T-helper 17 cell (primary cell): ENCODE measurements at regions not wholly inside any gene's neighbourhood (a gene's known extent, or its start where the extent isn't known, plus 50 kb on each side); places are given as distances from the start of the nearest gene placed in this dataset.
"Not testable (repeated sequence)": the region's sequence is repeated elsewhere in the genome, so short reads cannot be mapped to it uniquely, and the experiment has no call there.

Source experiments
- ATAC-seq: fragments of 150-1000 bp; cut with Tn5 transposase; 2 replicates; pipeline ENCODE4 v1.10.0; 2021; ENCODE audit warnings: mild to moderate bottlenecking, moderate library complexity
- DNase-seq, 3 donors: peaks; one replicate each; pipeline versions ENCODE4 v3.0.0 to v3.0.0-alpha.2; 2020 to 2021
- H3K9me3 ChIP-seq: one replicate; pipeline ENCODE4 v1.7.0; 2013; ENCODE audit warnings: low read length, mild to moderate bottlenecking; ENCODE audit not compliant: control insufficient read depth, poor library complexity, severe bottlenecking
- H3K27ac Mint-ChIP-seq: one replicate; pipeline ENCODE4 v1.8.0; 2022; ENCODE audit warnings: mild to moderate bottlenecking, moderate library complexity, mixed read lengths
- H3K27me3 Mint-ChIP-seq: one replicate; pipeline ENCODE4 v1.8.0; 2022; ENCODE audit warnings: mixed read lengths
- H3K36me3 Mint-ChIP-seq: one replicate; pipeline ENCODE4 v1.8.0; 2022; ENCODE audit warnings: low read depth, mixed read lengths
- H3K4me1 Mint-ChIP-seq: one replicate; pipeline ENCODE4 v1.8.0; 2022; ENCODE audit warnings: mild to moderate bottlenecking, mixed read lengths
- H3K4me3 Mint-ChIP-seq: one replicate; pipeline ENCODE4 v1.8.0; 2022; ENCODE audit warnings: mild to moderate bottlenecking, moderate library complexity, mixed read lengths

DNA sequence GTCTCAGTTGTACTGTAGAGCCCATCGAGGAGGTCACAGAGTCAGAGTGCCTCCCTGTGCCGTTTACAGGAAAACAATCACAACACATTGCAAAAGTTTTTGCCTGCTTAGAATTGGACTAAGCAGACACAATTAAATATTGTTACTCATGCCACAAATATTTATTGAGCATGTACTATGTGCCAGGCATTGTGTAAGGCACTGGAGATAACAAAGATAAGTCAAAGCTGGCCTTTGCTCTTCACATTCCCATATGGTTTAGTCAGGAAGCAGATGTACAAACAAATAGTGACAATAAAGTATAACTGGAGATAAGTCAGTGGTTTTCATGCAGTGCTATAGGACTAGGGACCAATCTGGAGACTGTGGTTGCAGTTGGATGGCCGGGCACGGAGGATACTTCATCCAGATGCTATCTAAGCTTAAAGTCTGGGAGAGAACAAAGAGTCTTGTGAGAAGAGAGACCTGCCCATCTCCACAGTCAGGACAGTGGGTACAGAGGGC is 550.7 kb downstream of the INSC start:
- DNase-seq: no peak
- no peaks in the 10 kb centered on the region for H3K36me3 Mint-ChIP-seq
- H3K4me3 Mint-ChIP-seq: no peak overlapping the region
- H3K9me3 ChIP-seq: no peaks in the 10 kb centered on the region
- ATAC-seq: no peak
- no peak overlapping the region for H3K27ac Mint-ChIP-seq
- H3K27me3 Mint-ChIP-seq: peaks cover 12% of the 10 kb centered on the region
- H3K4me1 Mint-ChIP-seq: no peaks in the 10 kb centered on the region

DNA sequence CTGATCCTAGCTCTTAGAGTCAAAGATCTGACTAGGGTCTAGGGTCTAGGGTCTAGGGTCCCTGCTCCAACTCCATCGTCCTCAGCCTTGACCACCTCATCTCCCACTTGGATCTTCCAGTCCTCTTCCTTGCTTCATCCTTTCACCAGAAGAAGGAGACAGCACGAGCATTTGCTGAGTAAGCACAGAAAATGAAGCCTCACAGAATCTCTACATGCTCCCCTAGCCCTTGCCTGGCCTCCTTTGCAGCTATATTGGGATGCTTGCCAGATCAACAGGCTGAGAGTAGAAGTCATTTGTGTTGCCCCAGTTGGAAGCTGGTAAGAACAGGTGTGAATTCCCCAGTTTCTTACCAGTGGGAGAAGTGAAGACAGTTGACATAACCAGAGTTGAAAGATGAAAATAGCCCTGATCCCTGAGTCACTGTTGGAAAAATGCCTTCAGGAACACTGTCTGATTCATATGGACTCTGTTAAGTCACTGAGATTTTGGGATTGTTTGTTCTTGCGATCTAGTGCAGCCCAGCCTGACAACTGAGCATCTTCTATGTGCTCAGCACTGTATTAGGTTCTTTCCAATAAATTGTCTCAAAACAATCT is 552.5 kb downstream of the INSC start:
- Mint-ChIP-seq H3K4me3 (no peak overlapping the region), H3K4me1 (no peaks in the 10 kb centered on the region), H3K27me3 (peaks cover 16% of the 10 kb centered on the region), H3K27ac (no peak overlapping the region), H3K36me3 (peaks cover 2% of the 10 kb centered on the region)
- DNase-seq (no peak), ATAC-seq (no peak)
- no peaks in the 10 kb centered on the region for H3K9me3 ChIP-seq

DNA sequence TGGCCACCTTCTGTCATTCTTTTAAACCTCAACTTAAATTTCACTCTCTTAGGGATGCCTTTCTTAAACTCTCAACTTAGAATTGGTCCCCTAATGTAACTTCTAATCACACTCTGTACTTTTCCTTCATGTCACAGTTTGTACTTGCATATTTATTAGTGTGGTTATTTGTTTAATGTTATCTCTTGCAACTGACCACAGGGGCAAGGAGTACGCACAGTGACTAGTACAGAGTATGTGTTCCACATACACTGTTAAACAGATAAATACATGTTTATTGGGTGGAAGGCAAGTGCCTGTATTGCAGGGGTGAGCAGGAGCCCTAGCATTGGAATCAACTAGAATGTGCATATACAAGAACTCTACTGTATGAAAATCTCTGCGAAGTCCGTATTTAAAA is 554.0 kb downstream of the INSC start:
- no peaks in the 10 kb centered on the region for H3K9me3 ChIP-seq
- Mint-ChIP-seq H3K36me3 (peaks cover 2% of the 10 kb centered on the region), H3K4me1 (no peaks in the 10 kb centered on the region), H3K27me3 (peaks cover 16% of the 10 kb centered on the region), H3K27ac (no peak overlapping the region), H3K4me3 (no peak overlapping the region)
- DNase-seq (no peak), ATAC-seq (no peak)

DNA sequence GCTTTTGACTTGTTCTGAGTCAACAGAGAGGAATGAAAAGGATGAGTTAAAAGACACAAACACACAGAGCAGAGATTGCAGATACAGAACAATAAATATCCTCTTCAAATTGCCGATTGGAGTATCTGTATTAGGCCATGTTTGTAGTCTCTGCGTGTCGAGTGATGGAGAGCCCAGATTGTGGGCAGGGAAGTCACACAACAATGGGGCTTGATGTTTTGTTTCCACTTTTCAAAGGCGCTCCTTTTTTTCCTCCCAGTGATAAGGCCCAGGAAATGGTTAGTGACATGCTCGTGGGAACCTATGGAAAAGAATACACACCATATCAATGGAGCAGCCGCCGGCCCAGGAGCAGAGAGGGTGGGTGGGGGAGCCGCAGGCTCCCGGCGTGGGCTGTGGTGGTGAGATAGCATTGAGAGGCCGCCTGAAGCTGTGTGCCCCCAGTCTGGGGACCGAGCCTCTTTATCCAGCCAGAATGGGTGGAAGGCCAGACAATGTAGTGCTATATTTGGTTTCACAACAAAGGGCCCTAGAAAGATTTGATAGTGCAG is 555.9 kb downstream of the INSC start:
- ATAC-seq: no peak
- H3K9me3 ChIP-seq: no peaks in the 10 kb centered on the region
- no peak overlapping the region for H3K27ac Mint-ChIP-seq
- DNase-seq: no peak
- no peak overlapping the region for H3K4me3 Mint-ChIP-seq
- peaks cover 9% of the 10 kb centered on the region for H3K27me3 Mint-ChIP-seq
- no peaks in the 10 kb centered on the region for H3K4me1 Mint-ChIP-seq
- H3K36me3 Mint-ChIP-seq: peaks cover 2% of the 10 kb centered on the region

DNA sequence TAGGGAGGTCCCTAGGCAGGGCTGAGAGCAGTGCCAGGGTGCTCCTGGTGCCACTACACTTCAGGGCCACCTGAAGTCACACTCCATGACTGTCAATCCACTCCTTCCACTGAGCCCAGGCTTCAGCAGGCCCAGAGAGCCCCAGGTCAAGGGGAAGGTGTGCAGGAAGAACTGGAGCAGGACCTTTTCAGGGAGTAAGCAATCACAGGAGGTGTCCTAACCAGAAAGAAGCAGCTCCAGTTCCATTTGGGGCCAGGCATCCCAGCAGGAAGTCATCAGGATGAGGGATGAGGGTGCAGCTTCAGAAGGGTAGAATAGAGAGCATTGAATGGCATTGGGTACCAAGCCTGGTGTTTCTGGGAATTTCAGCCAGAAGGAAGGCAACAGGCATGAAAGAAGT is 556.5 kb downstream of the INSC start:
- no peak overlapping the region for H3K27ac Mint-ChIP-seq
- peaks cover 2% of the 10 kb centered on the region for H3K36me3 Mint-ChIP-seq
- H3K27me3 Mint-ChIP-seq: peaks cover 9% of the 10 kb centered on the region
- no peaks in the 10 kb centered on the region for H3K4me1 Mint-ChIP-seq
- no peak for DNase-seq
- H3K9me3 ChIP-seq: no peaks in the 10 kb centered on the region
- no peak overlapping the region for H3K4me3 Mint-ChIP-seq
- ATAC-seq: no peak

DNA sequence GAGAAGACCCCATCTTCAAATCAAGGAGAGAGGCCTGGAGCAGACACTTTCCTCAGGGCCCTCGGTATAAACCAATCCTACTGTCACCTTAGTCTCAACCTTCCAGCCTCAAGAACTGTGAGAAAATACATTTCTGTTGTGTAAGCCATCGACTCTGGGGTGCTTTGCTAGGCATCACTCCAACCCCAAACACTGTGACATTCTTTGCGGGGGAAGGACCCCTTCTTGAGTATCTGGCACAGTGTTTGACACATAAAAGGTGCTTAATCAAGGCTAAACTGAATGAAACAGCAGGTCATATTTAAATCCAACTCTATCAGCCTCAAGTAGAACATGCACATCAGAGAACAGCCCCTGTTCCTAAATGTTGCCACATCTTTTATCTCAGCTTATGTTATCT is 558.1 kb downstream of the INSC start:
- no peak for DNase-seq
- Mint-ChIP-seq H3K36me3 (peaks cover 2% of the 10 kb centered on the region), H3K4me3 (no peak overlapping the region), H3K4me1 (no peaks in the 10 kb centered on the region), H3K27me3 (peaks cover 9% of the 10 kb centered on the region), H3K27ac (no peak overlapping the region)
- ATAC-seq: no peak
- no peaks in the 10 kb centered on the region for H3K9me3 ChIP-seq

DNA sequence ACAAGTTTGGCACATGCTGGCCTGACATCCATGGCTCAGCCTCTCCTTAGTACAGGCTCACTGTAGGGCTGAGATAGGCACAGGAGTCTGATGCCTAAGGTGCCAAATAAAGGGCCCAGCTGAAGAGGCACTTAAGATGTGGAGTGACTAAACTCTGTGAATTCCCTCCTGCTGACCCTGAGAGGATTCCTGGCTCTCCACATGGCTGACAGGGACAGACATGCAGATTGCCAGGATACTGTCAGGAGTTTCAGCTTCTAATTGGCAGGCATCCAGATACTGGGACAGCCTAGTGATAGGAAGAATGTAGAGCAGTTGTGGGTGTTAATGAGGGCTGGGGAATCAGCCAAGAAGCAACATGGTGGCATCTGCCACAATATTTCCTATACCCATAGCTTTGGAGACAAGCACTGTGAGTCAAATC is 558.7 kb downstream of the INSC start:
- ATAC-seq (no peak), DNase-seq (no peak)
- no peaks in the 10 kb centered on the region for H3K4me1 Mint-ChIP-seq
- peaks cover 2% of the 10 kb centered on the region for H3K36me3 Mint-ChIP-seq
- H3K27ac Mint-ChIP-seq: no peak overlapping the region
- H3K9me3 ChIP-seq: no peaks in the 10 kb centered on the region
- peaks cover 9% of the 10 kb centered on the region for H3K27me3 Mint-ChIP-seq
- H3K4me3 Mint-ChIP-seq: no peak overlapping the region

DNA sequence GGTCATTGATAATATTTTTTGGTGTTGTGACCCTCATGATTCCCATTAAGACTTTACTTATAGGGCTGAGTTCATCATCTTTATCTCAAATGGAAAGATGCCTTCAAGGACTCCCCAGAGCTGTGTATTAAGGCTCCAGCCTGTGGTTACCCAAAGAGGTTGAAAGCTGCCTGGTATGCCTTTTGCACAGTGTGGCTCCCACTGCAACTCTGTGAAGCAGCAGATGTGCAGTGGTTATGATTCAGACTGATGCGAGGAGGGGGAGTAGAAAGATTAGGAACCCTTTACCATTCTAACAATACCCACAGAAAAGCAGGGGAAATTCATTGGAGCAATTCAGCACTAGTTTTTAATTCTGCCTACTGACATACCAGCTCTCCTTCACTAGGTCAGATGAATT is 560.0 kb downstream of the INSC start:
- DNase-seq (no peak), ATAC-seq (no peak)
- Mint-ChIP-seq H3K4me1 (no peaks in the 10 kb centered on the region), H3K27ac (no peak overlapping the region), H3K4me3 (no peak overlapping the region), H3K36me3 (peaks cover 2% of the 10 kb centered on the region), H3K27me3 (peaks cover 9% of the 10 kb centered on the region)
- no peaks in the 10 kb centered on the region for H3K9me3 ChIP-seq

DNA sequence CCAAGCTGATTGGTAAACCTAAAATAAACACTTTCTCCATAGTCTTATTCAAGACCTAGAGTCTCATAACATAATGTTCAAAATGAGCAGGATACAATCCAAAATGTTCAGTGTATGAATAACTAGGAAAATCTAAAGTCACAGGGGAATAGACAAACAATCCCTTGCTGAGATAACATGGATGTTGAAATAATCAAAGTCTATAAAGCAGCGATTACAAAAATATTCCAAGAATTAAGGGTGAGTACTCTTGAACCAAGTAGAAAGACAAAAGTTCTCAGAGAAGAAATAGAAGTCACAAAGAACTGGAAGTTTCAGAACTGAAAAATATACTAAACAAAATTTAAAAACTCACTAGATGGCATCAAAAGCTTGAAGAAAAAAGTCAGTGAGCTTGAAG is 561.0 kb downstream of the INSC start:
- ATAC-seq (no peak), DNase-seq (no peak)
- H3K4me3 Mint-ChIP-seq: no peak overlapping the region
- H3K9me3 ChIP-seq: no peaks in the 10 kb centered on the region
- H3K27ac Mint-ChIP-seq: no peak overlapping the region
- H3K4me1 Mint-ChIP-seq: no peaks in the 10 kb centered on the region
- H3K27me3 Mint-ChIP-seq: peaks cover 2% of the 10 kb centered on the region
- H3K36me3 Mint-ChIP-seq: peaks cover 2% of the 10 kb centered on the region

DNA sequence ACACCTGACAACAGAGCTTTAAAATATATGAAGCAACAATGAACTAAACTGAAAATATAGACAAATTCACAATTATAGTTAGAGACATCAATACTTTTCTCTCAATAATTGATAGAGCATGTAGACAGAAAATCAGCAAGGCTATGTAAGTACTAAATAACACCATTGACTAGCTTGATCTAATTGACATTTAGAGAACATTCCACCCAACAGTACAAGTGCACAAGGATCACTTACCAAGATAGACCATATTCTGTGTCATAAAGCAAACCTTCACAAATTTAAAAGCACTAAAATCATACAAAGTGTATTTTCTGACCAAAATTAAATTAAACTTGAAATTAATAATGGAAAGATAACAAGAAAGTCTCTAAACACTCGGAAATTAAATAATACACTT is 562.5 kb downstream of the INSC start:
- ATAC-seq (no peak), DNase-seq (no peak)
- no peaks in the 10 kb centered on the region for H3K36me3 Mint-ChIP-seq
- no peak overlapping the region for H3K4me3 Mint-ChIP-seq
- no peaks in the 10 kb centered on the region for H3K9me3 ChIP-seq
- H3K27ac Mint-ChIP-seq: no peak overlapping the region
- H3K27me3 Mint-ChIP-seq: no peaks in the 10 kb centered on the region
- H3K4me1 Mint-ChIP-seq: no peaks in the 10 kb centered on the region

DNA sequence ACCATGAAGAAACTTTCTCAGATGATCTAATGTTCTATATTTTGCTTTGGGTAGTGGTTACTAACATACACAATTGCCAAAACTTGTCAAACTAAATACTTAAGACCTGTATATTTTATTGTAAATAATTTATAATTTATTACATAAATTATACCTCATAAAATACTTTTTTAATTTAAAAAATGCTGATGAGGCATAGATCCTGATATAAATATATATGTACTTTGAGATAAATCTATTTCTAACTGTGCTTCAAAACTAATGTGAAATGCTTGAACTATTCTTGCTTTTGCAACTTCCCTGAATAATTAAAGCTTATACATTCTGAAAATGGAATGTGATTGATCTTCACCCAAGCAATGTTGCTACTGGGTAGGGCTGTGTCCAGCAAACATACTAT is 568.8 kb downstream of the INSC start:
- no peak for DNase-seq
- Mint-ChIP-seq H3K27ac (no peak overlapping the region), H3K4me3 (no peak overlapping the region), H3K4me1 (no peaks in the 10 kb centered on the region), H3K27me3 (no peaks in the 10 kb centered on the region), H3K36me3 (no peaks in the 10 kb centered on the region)
- H3K9me3 ChIP-seq: no peaks in the 10 kb centered on the region
- ATAC-seq: no peak

DNA sequence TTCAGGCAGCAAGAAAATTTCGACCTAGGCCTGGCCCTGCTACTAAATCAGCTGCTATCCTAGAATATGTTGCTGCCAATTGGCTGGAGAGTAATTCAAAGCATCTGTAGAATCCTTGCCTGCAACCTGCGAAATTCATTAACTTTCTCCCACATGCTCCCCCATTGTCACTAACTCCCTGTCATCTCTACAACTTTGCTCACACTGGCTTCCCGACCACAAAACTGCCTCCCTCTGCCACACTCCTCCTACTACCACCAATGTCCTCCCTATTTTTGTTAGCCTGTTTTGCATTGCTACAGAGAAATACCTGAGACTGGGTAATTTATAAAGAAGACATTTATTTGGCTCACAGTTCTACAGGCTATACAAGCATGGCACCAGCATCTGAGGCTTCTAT is 570.6 kb downstream of the INSC start:
- DNase-seq (no peak), ATAC-seq (no peak)
- H3K36me3 Mint-ChIP-seq: no peaks in the 10 kb centered on the region
- no peak overlapping the region for H3K4me3 Mint-ChIP-seq
- no peaks in the 10 kb centered on the region for H3K27me3 Mint-ChIP-seq
- no peaks in the 10 kb centered on the region for H3K9me3 ChIP-seq
- H3K4me1 Mint-ChIP-seq: no peaks in the 10 kb centered on the region
- H3K27ac Mint-ChIP-seq: no peak overlapping the region

DNA sequence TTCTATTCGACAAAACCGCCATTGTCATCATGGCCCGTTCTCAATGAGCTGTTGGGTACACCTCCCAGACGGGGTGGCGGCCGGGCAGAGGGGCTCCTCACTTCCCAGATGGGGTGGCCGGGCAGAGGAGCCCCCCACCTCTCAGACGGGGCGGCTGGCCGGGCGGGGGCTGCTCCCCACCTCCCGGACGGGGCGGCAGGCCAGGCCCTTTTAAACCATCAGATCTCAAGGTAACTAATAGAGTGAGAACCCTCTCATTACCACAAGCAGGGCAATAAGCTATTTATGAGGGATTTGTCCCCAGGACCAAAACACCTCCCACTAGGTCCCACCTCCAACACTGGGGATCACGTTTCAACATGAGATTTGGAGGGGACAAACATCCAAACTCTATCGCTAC is 571.5 kb downstream of the INSC start:
- not testable (repeated sequence) for DNase-seq, ATAC-seq, H3K36me3 Mint-ChIP-seq, H3K27me3 Mint-ChIP-seq, H3K4me3 Mint-ChIP-seq, H3K9me3 ChIP-seq, H3K4me1 Mint-ChIP-seq, H3K27ac Mint-ChIP-seq

DNA sequence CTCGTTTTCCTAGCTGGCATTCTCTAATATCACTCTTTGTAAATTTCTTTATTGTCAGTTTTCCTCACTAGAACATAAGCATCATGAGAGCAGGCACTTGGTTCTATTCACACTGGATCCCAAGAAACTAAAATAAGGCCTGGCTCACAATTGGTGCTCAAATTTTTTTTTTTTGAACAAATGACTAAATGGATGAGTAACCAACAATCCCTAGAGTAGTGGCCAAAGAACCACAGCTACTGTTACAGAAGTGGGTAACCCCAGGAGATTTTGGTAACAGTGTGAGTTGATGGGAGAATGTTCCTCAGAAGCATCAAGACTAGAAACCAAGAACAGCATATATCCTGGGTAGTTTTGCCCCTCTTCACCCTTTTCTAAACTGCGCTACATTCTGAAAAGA is 572.6 kb downstream of the INSC start:
- ATAC-seq (no peak), DNase-seq (no peak)
- no peaks in the 10 kb centered on the region for H3K9me3 ChIP-seq
- Mint-ChIP-seq H3K4me1 (no peaks in the 10 kb centered on the region), H3K36me3 (no peaks in the 10 kb centered on the region), H3K27ac (no peak overlapping the region), H3K27me3 (no peaks in the 10 kb centered on the region), H3K4me3 (no peak overlapping the region)
